ENCODE measurements at regions not wholly inside any gene's neighbourhood (a gene's known extent, or its start where the extent isn't known, plus 50 kb on each side); places are given as distances from the start of the nearest gene placed in this dataset.
A peak's percentile ranks its signal among the peaks of the same experiment; 100 is the strongest.

GRCh38 chr13:109642358-109642757, 144.0 kb downstream of the IRS2 start:
- DNase-seq, result no peak

DNA sequence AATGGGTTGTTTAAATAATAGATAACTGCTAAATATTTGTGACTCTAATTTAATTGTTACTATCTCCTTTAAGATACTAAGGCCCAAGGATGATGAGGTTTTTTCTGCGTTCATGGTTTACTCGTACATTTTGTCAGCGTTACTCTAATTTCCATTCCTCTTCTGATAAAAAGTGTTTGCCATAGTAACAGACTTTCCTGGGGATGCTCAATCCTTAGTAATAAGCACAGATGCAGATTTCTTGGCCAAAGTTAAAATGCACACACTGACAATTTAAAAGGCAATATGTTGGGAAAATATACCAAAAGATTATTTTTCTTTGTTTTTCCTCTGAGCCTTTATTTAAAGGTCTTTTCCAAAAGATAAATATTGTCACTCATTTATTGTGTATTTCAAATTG, 149.6 kb downstream of the IRS2 start:
- DNase-seq, result no peak

DNA sequence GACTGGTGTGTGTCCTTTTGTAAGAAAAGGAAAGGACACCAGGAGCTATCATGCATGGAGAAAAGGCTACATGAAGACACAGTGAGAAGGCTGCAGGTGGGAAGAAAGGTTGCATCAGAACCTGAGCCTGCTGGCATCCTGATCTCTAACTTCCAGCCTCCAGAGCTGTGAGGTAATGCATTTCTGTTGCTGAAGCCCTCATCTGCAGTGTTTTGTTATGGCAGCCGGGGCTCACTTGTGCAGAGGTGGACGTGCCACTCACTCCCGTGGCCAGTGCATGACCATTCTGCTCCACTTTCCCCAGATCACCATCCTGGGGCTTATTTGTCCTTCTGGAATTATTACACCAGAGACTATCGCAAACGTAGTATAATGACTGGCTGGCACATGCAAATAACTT, 155.3 kb downstream of the IRS2 start:
- no peak for DNase-seq

GRCh38 chr13:109630271-109630670, 156.1 kb downstream of the IRS2 start:
- no peak for DNase-seq

- no peak for DNase-seq
These were observed 156.6 kb downstream of the IRS2 start for GRCh38 chr13:109629737-109630136.

- no peak for DNase-seq
These were observed 158.1 kb downstream of the IRS2 start for GRCh38 chr13:109628251-109628699.

GRCh38 chr13:109627649-109628048, 158.7 kb downstream of the IRS2 start:
- DNase-seq, result no peak

- no peak for DNase-seq
These were observed 159.8 kb downstream of the IRS2 start for GRCh38 chr13:109626386-109627171.

- no peak for DNase-seq
These were observed 161.2 kb downstream of the IRS2 start for GRCh38 chr13:109625156-109625555.

GRCh38 chr13:109622006-109622405, 164.4 kb downstream of the IRS2 start:
- no peak for DNase-seq

GRCh38 chr13:109615721-109616420, 170.5 kb downstream of the IRS2 start:
- no peak for DNase-seq

DNA sequence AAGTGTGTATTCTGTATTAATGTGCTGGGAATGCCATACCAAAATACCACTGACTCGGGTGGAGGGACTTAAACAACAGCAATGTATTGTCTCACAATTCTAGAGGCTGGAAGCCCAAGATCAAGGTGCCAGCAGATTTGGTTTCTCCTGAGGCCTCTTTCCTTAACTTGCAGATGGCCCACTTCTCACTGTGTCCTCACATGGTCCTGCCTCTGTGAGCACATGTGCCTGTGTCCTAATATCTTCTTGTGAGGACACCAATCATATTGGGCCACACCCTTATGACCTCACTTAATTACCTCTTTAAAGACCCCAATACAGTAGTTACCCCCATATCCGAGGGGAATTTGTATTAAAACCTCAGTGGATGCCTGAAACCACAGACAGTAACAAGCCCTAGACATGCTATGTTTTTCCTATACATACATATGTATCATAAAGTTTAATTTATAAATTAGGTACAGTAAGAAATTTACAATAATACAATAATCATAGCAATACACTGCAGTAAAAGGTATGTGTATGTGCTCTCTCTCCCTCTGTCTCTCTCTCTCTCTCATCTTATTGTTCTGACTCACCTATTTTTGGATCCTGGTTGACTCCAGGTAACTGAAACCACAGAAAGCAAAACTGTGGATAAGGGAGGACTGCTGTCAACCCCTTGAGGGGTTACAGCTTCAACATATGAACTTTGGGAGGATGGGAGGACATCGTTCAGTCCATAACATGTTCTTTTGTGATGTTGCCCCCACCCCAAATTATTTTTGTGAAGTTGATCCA, 174.3 kb downstream of the IRS2 start:
- no peak for DNase-seq

GRCh38 chr13:109610517-109610916, 175.9 kb downstream of the IRS2 start:
- peak; percentile 30 for DNase-seq

GRCh38 chr13:109608503-109608902, 177.9 kb downstream of the IRS2 start:
- DNase-seq, result no peak

DNA sequence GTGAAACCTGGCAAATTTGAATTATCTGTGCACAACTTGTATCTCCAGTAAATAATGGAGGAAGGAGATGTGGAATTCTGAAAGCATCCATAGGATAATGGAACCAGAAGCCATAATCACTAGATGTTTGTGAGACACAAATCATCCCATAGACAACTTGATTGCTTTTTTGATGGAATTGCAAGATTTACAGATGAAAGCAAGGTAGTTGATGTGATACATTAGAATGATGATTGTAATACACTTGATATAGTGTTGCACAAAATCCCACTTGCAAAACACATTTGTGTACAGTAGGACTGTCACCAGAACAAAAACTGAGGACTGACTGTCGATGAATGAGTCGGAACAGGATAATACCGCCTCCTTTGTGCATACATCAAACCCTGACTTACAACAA, 178.3 kb downstream of the IRS2 start:
- no peak for DNase-seq

- no peak for DNase-seq
These were observed 179.9 kb downstream of the IRS2 start for GRCh38 chr13:109606520-109606919.

DNA sequence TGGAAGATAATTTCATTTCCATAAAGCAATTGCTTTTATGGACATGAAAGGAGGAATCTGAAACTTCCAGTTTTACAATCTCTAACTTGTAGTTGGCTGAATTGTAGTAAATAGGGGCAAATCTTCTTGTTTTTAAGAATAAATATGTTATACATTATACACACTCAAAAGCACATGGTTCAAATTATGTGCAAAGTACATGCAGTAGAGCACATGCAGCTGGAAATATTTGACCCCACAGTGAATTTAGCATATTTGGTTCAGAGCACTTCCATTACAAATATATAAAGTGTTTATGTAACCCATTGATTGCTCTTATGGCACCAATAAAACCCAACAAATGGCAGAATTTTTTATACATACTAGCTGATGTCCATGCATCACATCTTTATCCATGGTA, 180.5 kb downstream of the IRS2 start:
- DNase-seq, result no peak

DNA sequence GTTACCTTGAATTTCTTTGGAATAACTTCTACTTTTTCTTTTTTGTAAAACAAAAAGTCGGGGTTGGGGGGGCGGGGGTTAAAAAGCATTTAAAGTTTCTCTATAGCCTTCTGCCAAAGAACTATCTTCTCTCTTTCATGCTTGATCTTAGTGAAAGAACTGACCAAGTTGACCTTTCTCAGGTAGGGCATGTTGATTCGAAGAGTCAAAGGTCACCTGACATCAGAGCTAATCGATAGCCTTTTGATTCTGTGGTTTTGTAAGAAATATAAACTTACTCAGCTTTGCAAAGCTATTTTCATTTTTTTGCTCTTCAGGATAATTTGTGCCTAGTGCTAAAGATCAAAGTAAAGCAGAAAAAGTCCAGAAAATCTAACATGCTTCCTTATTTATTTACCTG, 181.5 kb downstream of the IRS2 start:
- DNase-seq, result no peak

- no peak for DNase-seq
These were observed 184.0 kb downstream of the IRS2 start for GRCh38 chr13:109602356-109602755.

- no peak for DNase-seq
These were observed 186.3 kb downstream of the IRS2 start for GRCh38 chr13:109599901-109600657.

- no peak for DNase-seq
These were observed 190.9 kb downstream of the IRS2 start for GRCh38 chr13:109595471-109595870.

DNA sequence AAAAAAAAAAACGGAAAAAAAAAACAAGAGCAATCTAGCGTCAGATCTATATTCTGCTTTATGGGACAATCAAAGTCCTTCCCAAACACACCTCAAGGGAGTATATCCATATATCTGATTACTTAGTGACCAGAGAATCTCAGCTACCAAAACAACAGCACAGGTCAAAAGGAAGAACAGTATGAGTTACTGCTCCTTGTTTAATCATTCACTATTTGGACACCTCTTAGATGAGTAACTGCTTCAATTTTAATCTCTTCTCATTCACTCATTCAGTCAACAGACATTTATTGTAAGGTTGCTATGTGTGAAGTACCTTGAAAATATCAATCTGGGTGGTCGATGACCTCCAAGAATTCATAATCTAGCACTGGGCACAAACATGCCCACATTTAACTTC, 193.2 kb downstream of the IRS2 start:
- no peak for DNase-seq

DNA sequence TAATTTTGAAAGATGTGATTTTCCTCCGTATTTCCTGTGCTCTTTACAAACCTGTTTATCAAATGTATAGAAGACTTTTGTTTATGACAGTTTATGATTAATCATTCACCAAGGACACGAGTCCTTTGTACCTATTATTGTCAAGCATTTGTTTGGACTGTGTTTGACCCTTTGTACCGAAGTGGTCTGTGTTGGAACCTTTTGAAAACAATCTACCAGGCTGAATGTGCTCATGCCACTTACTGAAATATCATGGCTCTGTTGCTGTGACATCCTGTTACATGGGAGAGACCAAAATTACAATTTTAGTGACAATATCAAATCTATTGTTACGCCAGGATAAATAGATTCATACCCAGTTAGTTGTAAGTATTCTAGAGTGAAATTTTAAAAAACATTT, 193.6 kb downstream of the IRS2 start:
- no peak for DNase-seq
